Body of pancreas (tissue), 4 donors: ENCODE measurements at regions not wholly inside any gene's neighbourhood (a gene's known extent, or its start where the extent isn't known, plus 50 kb on each side); places are given as distances from the start of the nearest gene placed in this dataset.
"Not testable (repeated sequence)": the region's sequence is repeated elsewhere in the genome, so short reads cannot be mapped to it uniquely, and the experiment has no call there.

ENCODE experiments used
- CTCF ChIP-seq, 7 experiments: fragments of 450-650 bp in 4 of 7; fragments of 200-600 bp in 3 of 7; sonication (generic) in 3 of 7; IDR thresholded peaks; one replicate each; pipeline ENCODE4 v1.5.1; 2016 to 2019; ENCODE audit warnings: antibody characterized with exemption in 7 of 7
- POLR2A ChIP-seq, 3 donors: fragments of 450-650 bp; IDR thresholded peaks; one replicate each; pipeline ENCODE4 v1.6.1; 2016; ENCODE audit warnings: antibody characterized with exemption in 3 of 3, mild to moderate bottlenecking in 2 of 3

- TF ChIP-seq POLR2A, CTCF (IDR thresholded peaks at IDR 0.05): not testable (repeated sequence)
Measured at GRCh38 chr6:58181557-58182065, 864.2 kb downstream of the PRIM2 start.
